HG03565 (cell line): ENCODE measurements at regions not wholly inside any gene's neighbourhood (a gene's known extent, or its start where the extent isn't known, plus 50 kb on each side); places are given as distances from the start of the nearest gene placed in this dataset.

Experiments used
- ATAC-seq: cut with Tn5 transposase; IDR thresholded peaks from one replicate; pipeline ENCODE4 v1.9.1; 2021; ENCODE audit warnings: mild to moderate bottlenecking, moderate library complexity; ENCODE audit not compliant: unreplicated experiment

- ATAC-seq, result no peak
These were observed 375.2 kb upstream of the ANO5 start for GRCh38 chr11:21817696-21818095.

- no peak for ATAC-seq
These were observed 372.7 kb upstream of the ANO5 start for GRCh38 chr11:21820176-21820575.

- no peak for ATAC-seq
These were observed 367.8 kb upstream of the ANO5 start for GRCh38 chr11:21825127-21825526.

DNA sequence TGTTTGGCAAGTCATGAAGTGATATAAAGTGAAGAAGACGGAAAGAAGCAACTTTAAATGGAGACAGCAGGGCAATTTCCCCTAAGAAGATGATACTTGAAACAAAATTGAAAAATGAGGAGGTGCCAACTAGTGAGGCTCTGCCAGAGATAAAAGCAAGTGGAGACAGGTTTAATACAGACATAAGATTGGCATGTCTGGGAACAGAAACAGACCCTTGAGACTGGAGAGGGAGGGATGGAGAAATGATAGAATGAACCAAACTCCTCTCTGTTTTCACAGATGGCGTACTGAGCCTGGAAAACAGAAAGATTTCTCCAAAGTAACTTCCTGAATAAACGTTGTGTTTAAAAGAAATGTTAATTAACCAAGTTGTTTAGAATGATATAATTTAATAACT, 354.5 kb upstream of the ANO5 start:
- ATAC-seq, result no peak

DNA sequence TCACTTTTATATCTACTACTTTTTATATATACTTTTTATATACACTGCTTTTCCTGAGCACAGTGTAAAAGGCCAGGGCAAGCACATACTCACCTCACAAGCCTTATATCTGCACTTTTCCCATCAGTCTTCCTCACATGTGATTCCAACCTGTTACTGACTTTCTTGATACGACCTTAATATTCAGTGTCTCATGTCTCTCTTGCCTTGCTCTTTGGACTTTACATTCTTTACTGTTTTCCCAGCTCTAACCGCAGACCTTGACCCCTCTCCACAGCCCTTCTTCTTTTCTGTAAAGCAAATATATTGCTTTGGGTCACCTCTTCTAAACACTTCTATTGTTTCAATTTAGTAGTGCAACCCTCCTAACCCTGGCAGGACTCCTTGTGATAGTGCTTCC, 353.1 kb upstream of the ANO5 start:
- ATAC-seq, result no peak

DNA sequence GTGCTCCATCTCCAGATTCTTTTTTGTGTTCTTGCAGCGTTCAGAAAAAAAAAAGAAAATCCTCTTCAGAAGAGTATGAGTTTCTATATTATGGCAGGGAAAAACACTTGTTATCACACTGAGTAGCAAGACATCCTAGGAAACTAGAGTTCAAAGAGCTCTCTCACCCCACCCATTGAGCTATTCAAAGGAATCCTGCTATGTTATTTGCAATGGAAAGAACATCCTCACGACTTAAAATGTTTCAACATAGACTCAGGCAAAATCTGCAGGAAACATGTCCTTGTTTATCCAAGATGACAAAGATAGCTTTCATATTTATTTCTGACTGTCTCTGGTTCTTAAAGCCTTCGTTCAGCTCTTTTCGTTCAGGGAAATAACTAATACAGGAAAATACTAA, 331.6 kb upstream of the ANO5 start:
- no peak for ATAC-seq

DNA sequence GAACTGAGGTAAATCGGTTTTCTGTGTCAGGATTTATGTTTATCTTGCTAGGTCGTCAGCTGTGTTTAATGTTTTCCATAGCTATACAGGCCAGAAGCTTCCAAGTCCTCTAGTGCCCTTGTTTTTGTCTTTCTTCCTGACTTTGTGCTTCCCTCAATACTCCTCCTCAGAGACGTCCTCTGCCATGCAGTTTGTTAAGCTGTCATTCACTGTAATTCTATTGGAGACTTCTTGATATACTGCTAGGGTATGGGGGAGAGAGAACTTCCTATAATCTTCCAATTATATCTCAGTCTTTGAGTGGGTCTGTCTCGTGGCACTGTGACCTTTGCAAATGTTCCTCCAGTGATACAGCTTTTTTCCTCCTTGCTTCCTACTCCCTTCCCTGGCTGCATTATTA, 327.3 kb upstream of the ANO5 start:
- no peak for ATAC-seq

DNA sequence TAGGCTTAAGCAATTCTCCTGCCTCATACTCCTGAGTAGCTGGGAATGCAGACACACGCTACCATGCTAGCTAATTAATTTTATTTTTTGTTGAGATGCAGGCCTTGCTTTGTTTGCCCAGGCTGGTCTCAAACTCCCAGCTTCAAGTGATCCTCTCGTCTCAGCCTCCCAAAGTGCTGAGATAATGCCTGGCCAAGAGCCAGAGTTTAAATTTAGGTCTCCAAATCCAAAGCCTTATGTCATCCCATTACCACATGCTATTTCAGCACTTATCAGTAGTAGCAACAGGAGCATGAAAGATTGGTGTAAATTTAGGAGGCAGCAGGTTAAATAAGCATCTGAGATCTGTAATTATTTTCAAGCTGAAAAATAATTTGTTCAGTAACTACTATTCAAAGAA, 326.1 kb upstream of the ANO5 start:
- ATAC-seq, result no peak

DNA sequence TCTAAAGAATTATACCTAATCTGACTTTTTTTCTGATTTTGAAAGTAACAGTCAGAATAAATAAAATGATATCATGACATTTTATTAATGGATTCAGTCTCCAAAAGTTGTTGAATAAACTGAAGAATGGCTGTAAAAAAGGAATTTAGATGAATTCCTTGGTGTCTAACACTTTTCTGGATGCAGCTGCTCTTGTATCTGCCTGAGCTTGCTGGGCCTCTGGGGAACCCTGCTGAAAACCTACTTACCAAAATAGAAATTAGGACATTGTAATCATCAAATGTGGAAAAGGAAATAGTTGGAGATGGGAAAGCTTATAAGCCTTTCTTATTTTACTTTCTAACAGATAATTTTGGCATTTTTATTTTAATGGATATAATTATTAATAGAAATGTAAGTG, 315.7 kb upstream of the ANO5 start:
- ATAC-seq, result no peak

DNA sequence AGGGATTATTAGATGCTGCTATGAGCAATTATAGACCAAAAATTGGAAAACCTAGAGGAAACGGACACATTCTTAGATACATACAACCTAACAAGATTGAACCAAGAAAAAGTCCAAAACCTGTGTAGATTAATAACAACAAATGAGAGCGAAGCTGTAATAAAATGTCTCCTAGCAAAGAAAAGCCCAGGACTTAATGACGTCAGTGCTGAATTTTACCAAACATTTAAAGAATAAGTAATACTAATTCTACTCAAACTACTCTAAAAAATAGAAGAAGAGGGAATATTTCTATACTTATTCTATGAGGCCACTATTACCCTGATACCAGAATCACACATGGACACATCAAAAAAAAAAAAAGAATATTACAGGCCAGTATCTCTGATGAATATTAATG, 309.5 kb upstream of the ANO5 start:
- ATAC-seq, result no peak

- no peak for ATAC-seq
These were observed 304.1 kb upstream of the ANO5 start for GRCh38 chr11:21888814-21889213.

DNA sequence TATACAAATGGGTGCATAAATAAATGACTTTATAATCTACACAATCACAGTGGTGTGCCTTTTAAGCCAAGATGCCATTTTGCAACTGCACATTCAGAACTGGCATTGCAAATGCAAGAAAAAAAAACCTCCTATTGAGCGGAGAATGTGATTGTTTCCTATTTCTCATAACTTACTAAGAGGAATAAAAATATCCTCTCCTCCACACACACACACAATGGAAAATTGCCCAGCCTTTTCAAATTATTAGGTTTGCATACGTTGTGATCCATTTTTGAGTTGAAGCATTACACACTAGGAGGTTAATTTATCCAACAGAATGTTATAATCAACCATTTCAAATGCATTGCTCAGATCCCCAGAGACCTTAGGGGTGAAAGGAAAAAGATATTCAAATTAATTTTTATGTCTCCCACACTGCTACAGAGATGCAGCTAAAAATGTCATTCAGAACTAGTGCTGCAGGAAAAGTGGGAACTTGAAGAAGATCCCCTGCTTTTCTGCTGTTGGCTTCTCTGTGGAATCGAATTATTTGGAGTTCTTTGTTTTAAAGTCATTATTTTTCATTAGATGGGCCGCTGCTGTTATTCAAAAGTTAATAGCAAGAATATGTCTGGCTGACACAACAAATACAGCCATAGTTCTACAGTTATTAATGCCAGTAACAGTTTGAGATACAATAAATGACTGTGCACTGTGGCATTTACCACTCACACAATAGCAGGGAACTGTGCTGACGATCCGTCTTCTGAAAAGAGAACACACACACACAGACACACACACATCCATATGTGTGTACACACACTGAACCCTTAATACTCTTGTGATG, 299.9 kb upstream of the ANO5 start:
- no peak for ATAC-seq

GRCh38 chr11:21893565-21893867, 299.4 kb upstream of the ANO5 start:
- no peak for ATAC-seq

GRCh38 chr11:21894492-21894891, 298.4 kb upstream of the ANO5 start:
- no peak for ATAC-seq

GRCh38 chr11:21895686-21896085, 297.2 kb upstream of the ANO5 start:
- no peak for ATAC-seq

- no peak for ATAC-seq
These were observed 296.7 kb upstream of the ANO5 start for GRCh38 chr11:21896216-21896615.

DNA sequence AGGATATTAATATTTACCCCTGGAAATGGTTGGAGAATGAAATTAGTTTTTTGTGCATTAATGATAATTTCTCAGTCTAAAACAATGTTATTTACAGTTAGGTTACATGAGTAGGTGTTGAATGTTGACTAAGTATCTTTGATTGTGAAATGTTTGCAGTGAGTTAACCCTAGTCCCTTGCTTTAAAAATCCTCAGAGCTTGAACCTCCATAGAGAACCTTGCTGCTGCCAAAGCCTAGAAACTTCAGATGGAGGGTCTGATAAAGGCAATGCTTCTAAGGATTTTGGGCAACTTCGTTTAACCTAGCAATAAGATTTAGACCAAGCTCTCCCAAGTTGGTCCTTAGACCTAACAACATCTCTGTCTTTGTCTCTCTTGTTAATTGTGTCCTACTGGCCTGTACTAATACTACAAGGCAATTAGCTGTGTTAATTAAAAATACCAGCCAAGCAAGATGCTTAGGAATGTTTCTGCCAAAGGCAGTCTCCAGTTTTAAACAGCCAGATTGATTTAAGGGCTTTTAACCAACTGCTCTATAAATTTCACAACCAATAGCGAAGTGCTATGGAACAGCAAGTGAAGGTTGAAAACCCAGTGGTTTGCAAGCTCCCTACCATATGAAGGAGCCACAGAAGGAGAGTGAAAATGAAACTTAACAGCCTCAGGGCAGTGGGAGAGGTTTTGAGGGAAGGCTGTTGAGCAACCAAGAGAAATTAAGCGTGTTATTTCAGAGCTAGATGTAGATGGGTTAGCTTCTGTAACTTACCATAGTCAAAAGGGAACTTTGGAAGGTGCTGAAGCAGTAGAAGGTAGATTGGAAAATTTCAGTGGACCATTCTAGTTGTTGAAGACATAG, 295.9 kb upstream of the ANO5 start:
- ATAC-seq, result no peak

GRCh38 chr11:21897752-21898151, 295.1 kb upstream of the ANO5 start:
- ATAC-seq, result no peak

DNA sequence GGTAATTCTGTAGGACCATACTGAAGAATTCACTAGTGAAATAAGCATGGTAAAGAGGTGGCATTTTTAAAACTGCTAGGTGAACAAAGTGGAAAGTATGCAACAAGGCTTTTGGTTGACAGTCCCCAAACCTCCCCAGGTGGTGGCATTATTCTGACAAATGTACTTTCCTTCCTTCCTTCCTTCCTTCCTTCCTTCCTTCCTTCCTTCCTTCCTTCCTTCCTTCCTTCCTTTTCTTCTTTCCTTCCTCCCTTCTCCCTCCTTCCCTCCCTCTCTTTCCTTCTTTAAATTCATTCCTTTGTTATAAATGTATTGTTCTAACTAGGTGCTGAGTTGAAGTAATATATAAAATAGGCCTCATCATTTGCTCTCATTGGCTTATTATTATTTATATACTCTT, 284.7 kb upstream of the ANO5 start:
- no peak for ATAC-seq

DNA sequence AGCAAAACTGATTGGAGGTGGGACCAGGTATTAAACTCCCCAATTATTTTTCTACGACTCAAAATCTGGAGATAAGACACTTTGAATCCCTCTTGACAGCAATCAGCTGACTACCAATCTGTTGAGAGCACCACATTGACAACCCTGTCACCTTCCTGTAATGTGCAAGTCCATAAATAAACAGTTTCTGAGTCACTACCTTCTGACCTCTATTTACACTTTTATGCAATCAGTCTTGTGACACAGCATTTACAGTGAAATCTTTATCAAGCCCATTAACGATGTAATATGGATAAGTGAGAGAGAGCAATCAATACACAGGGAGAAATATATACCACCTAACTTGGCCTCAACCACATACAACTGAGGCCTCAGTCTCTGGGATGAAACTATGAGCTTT, 283.7 kb upstream of the ANO5 start:
- no peak for ATAC-seq

DNA sequence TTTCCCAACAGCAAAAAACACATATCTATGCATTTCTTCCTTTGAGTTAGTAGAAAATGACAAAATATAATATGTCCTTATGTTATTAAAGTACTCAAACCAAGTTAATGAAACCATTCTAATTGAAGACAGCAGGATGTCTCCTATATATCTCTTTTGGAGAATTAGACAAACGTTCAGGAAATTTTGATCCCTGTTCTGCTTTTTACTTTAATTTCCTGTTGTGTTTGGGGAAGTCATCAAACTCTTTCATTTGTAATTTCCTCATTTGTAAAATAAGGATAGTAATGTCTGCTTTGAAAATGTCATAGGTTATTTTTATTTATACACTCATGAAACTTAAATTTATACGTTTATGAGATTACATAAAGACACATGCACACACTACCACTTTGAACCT, 281.8 kb upstream of the ANO5 start:
- ATAC-seq, result no peak

- ATAC-seq, result no peak
These were observed 280.6 kb upstream of the ANO5 start for GRCh38 chr11:21912285-21912684.
